SK-N-MC (cell line): ENCODE measurements at regions not wholly inside any gene's neighbourhood (a gene's known extent, or its start where the extent isn't known, plus 50 kb on each side); places are given as distances from the start of the nearest gene placed in this dataset.

Experiments
- EZH2 ChIP-seq: fragments of 200-600 bp; sonication (generic); IDR thresholded peaks from one replicate; pipeline ENCODE4 v1.6.1; 2017; ENCODE audit warnings: antibody characterized with exemption
- FOXP2 ChIP-seq: optimal IDR thresholded peaks from 2 replicates; pipeline ENCODE3; 2011; ENCODE audit warnings: mild to moderate bottlenecking, moderate library complexity; ENCODE audit not compliant: insufficient read depth; ENCODE audit errors: extremely low read length, control extremely low read depth
- POLR2AphosphoS5 ChIP-seq: IDR thresholded peaks from 2 replicates; pipeline ENCODE4 v1.6.1; 2012; ENCODE audit warnings: mild to moderate bottlenecking, low read depth, low read length, borderline replicate concordance

- no peak for TF ChIP-seq EZH2
- no peak for TF ChIP-seq POLR2AphosphoS5
- TF ChIP-seq FOXP2 = no peak
Observed at GRCh38 chr14:62369919-62370560, 607.8 kb downstream of the SNAPC1 start.
